HepG2 (cell line): ENCODE measurements at regions not wholly inside any gene's neighbourhood (a gene's known extent, or its start where the extent isn't known, plus 50 kb on each side); places are given as distances from the start of the nearest gene placed in this dataset.

ENCODE experiments used
- CHD4 ChIP-seq: fragments of 200-600 bp; sonication (generic); IDR thresholded peaks from 2 replicates; pipeline ENCODE4 v1.7.0; 2017; ENCODE audit warnings: mild to moderate bottlenecking, low read length, borderline replicate concordance
- CREB1 ChIP-seq, 2 experiments: fragments of 450-650 bp in 1 of 2; IDR thresholded peaks; 2 replicates each; pipeline ENCODE4 v1.6.1; 2016 to 2017; ENCODE audit warnings: control low read depth in 1 of 2, mild to moderate bottlenecking in 1 of 2, missing compliant biosample characterization in 1 of 2, missing genetic modification characterization in 1 of 2
- SNRNP70 ChIP-seq: fragments of 200-400 bp; formaldehyde crosslinking; IDR thresholded peaks from 2 replicates; pipeline ENCODE4 v1.6.1; 2017; ENCODE audit warnings: mild to moderate bottlenecking, low read depth, low read length, moderate library complexity
- SRF ChIP-seq: IDR thresholded peaks from 2 replicates; pipeline ENCODE4 v1.6.1; 2011; ENCODE audit warnings: mild to moderate bottlenecking, low read depth, low read length, moderate library complexity
- WIZ ChIP-seq: sonication (generic); formaldehyde crosslinking; IDR thresholded peaks from 2 replicates; pipeline ENCODE4 v1.5.1; 2020; ENCODE audit warnings: mild to moderate bottlenecking, missing genetic modification reagents
- ZNF350 ChIP-seq: sonication (generic); formaldehyde crosslinking; IDR thresholded peaks from 2 replicates; pipeline ENCODE4 v1.4.0; 2020; ENCODE audit warnings: mild to moderate bottlenecking, low read depth, missing genetic modification reagents, borderline replicate concordance

- TF ChIP-seq SNRNP70 (no peak), ZNF350 (CRISPR knock-in tag) (no peak), WIZ (CRISPR knock-in tag) (no peak), SRF (no peak), CREB1 (IDR thresholded peaks at IDR 0.05) (no peak), CREB1 (CRISPR knock-in tag; IDR thresholded peaks at IDR 0.05) (no peak), CHD4 (no peak)
These were observed 244.7 kb downstream of the BTG1 start for GRCh38 chr12:91900971-91901370.
